Stimulated activated CD8-positive, alpha-beta memory T cell treated with anti-CD3 and anti-CD28 coated beads, Interleukin-7, amount 100 ng/mL, for 24 hours (primary cell): ENCODE measurements at regions not wholly inside any gene's neighbourhood (a gene's known extent, or its start where the extent isn't known, plus 50 kb on each side); places are given as distances from the start of the nearest gene placed in this dataset.

ENCODE experiments used
- DNase-seq: peaks from one replicate; pipeline ENCODE4 v3.0.0-alpha.2; 2020; ENCODE audit warnings: low read depth

DNA sequence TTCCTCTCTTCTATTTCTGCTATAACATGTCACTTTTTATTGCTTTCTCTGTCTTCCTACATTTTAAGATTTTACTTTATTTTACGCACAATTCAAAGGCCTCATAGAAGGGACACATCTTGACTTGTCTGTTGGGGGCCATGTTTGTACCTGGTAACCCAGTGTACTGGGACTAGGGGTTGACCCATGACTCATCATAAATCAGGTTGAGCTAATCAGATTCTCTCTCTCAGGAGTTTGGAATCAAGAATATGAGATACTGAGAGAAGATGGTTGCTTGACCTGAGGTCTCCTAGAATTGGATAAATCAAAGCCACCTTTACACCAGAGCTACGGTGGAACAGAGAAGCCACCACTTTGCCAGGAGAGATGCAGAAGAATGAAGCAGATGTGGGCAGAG, 153.0 kb downstream of the UXS1 start:
- DNase-seq: no peak

DNA sequence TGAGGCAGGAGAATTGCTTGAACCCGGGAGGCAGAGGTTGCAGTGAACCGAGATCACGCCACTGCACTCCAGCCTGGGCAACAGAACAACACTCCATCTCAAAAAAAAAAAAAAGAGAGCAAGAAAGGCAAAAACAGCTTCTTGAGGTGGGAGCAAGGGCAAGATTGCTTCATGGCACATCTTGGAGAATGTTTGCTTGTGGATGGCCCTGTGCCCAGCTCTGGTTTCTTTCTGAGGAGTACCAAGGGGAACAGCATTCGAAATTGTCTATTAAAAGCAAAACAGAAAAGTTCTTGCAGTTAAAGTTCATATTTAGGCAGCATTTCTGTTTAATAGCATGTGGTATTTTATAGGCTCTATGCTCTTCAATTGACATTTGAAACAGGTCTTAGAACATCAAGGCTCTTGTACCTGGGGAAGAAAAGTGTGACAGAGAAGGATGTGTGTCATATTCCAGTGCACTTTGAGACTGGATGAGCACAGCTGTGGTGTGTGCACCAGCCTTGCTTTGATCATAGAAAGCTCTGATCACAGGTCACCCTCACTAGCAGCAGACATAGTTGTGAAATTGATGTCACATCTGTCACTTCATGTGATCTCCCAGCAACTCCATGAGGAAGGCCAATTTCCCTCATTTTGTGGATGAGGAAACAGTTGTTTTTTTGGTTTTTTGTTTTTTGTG, 154.3 kb downstream of the UXS1 start:
- DNase-seq: no peak

DNA sequence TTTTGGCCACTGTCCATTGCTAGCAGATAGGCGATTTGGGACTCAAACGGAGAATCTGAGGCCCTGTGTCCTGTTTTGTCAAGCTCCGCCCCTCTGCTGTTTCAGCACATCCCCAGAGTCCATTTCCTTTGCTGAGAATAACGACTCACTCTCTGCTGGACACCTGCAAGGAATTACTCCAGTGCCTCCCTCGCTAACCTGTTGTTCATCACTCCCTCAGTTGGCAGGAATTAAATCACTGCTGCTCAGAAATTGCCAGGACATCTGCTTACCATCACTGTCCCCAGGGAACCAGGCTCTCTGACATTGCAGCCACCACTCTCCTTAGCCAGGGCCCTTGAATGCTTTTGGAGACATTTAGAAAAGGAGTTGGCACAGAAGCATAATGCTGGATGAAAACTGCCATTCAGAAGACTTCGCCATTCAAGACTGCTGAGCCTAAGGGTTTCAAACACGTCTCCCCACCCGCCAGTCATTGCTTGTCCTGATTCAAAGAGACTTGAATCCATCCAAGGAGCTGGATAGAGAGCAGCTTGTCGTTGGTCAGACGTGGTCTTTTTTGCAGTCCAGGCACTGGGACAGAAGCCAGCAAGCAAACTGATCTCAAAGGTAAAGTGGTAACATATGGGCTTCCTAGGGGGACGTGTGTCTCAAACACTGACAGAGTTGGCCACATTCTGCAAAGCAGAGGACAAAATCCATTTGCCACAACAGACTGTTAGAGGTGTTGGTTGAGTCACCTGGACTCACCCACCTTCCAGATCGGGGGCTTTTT, 155.3 kb downstream of the UXS1 start:
- DNase-seq: no peak

DNA sequence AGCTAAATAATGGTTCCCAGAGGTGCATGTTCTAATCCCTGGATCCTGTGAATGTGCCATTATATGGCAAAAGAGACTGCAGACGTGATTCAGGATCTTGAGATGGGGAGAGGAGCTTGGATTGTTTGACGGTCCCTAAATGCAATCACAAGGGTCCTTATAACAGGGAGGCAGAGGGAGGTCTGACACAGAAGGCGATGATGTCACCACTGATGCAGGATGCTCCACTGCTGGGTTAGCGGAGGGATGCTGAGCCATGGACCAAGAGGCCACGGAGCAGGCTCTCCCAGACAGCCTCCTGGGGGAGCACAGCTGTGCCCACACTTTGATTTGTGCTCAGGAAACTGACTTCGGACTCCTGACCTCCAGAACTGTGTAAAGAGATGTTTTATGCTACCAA, 156.2 kb downstream of the UXS1 start:
- DNase-seq: no peak

DNA sequence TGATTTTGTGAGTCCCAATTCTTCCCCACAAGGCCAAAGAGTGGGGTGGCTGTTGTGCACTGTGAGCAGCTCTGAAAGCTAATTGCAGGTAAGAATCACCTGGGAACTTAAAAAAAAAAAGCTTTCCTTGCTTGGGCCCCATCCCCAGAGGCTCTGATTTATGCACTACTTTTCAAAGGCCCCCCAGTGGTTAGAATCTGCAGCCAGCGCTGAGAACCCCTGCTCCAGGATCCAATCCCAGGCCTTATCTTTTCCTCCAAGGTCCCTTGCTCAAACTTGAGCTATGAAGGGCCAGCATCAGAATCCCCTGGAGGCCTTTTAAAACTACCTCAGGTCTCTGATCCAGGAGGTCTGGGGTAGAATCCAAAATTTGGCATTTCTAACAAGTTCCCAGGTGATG, 156.8 kb downstream of the UXS1 start:
- no peak for DNase-seq

DNA sequence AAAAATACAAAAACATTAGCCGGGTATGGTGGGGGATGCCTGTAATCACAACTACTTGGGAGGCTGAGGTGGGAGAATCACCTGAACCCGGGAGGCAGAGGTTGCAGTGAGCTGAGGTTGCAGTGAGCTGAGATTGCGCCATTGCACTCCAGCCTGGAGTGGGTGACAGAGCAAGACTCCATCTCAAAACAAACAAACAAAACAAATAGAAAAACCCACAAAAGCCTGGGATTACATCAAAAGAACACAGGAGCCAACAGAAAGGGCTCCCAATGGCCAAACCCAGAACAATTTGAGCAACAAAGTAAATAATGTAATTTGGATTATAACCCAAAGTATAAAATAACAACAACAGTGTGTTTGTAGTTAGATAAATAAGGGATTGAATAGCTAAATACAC, 159.8 kb downstream of the UXS1 start:
- no peak for DNase-seq

DNA sequence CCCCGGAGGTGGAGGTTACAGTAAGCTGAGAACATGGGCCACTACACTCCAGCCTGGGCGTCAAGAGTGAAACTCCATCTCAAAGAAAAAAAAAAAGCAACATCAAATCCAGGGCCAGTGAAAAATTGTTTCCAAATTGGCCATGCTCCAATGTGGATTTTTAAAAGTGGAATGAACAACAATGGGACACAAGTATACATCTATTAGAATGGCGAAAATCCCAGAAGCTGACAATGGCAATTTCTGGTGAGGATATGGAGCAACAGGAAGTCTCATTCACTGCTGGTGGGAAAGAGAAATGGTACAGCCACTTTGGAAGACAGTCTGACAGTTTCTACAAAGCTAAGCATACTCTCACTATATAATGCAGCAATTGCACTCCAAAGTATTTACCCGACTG, 161.4 kb downstream of the UXS1 start:
- no peak for DNase-seq

DNA sequence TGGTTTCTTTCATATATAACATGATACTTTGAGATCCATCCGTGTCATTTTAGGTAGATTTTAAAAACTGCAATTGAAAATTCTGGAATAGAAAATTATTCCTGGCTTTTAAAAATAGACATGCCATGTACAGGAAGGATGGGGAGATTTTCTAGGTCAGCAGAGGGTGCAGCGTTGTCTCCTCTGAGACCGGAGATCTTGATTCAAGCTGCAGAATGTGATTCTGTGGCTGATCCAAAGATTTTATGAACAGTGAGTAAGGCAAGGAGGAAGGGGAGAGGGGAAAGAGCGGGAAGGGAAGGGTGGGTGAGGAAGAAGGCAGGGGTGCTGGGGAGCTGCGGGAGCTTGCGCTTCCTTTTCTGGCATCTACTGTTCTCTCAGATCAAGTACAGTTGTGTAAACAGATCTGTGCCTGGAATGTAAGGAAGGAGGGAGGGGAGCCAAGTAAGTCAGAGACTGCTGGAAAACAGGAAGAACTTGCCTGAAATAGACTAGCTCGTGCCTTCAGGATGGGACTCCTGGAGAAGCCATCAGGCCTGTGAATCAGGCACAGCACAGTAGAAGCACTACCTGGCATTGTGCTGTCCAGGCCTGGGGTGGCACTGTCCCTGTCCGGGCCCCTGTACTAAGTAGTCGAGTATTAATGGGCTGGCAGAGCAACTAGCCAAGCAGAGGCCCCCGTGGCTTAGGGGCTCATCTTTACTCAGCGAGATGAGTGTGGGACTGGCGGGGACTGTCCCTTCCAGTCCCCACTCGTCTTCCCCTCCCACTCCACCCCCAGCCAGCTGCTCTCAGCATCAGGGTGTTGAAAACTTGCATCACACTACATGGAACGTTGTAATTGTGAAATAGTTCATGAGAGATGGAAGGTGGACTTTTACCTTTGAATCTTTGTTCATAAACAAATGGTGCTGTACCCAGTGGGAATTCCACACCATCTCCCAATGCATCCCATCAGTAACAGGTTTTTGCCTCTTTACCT, 163.5 kb downstream of the UXS1 start:
- peak; percentile 6 for DNase-seq

DNA sequence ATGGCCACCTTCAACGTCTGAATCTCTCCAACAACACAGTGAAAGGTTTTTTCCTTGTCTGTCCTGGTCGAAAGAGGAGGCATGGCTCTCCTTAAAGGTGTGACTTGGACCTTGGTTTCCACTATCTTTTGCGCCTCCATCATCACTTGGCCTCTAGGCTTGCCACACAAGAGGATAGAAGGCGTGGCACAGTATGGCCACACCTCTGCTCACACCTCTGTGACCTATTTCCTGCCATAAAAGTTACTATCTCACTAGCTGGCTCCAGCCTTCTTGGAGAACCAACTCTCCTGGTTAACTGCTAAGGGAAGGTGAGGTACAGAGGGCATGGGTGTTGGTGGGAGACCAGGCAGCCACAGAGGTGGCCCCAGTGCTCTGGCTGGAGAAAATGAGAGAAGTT, 165.9 kb downstream of the UXS1 start:
- no peak for DNase-seq

DNA sequence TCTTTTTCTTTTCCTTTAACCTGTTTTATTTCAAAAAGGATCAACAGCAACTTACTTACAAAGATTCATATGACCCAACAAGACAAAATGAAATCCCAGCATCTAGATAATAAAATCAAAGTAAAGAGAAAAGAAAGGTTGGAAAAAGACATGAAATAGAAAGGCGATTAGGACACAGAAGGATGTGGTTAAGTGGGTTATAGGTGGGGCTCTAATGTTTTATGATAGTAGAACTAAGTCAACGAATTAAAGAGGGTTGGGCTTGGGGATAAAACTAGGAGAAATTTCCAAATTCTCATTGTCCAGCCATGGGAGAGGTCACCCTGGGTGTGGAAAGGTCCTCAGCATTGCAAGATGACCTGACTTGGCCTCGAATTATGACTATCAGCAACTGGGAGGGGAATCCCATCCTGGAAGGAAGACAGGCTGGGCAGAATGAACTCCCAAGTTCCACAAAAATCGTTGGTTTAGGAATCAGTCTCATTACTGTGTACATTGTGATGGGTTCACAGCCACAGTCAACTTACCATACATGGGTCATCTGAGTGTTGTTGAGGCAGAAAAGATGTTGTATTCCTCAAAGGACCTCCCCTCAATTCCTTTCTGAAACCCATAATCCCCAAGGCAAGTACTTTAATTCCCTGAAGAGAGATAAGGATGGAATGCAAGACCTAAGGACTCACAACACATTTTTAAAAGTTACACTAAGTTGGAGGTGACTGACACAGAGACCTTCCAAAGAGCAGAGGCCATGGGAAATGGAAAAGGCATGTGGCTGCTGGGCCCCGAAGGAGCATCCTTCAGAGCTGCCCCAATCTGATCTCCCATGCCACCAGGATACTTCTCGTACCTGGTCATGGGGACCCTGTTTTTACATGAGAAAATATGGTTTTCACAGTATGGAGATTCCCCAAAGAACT, 167.6 kb downstream of the UXS1 start:
- no peak for DNase-seq

DNA sequence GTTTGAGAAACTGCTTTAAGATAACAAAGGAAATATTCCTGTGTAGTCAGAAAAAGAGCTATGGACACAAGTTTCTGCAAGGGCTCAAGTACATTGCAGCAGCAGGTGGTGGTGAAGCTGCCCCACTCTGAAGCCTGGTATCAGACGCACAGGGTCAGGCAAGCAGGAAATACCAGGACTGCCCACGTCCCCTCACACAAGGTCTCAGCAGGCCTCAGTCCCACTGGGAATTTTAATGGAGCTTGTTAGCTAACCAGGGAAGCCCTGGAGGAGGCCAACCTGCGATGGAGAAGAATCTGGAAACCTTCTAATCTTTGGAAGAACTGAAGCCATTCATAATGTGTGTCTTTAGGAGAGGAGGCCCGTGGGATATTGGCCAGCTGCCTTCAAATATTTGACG, 168.3 kb downstream of the UXS1 start:
- DNase-seq: no peak

DNA sequence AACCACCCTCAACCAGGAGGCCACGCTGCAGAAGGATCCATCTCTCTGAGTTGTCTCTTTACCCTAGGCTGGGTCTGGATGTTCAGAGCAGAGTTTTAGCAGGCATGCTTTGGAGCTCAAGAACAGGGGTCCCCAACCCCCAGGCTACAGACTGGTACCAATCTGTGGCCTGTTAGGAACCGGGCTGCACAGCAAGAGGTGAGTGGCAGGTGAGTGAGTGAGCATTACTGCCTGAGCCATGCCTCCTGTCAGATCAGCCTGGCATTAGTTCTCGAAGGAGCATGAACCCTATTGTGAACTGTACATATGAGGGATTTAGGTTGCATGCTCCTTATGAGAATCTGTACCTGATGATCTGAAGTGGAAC, 172.5 kb downstream of the UXS1 start:
- DNase-seq: no peak

DNA sequence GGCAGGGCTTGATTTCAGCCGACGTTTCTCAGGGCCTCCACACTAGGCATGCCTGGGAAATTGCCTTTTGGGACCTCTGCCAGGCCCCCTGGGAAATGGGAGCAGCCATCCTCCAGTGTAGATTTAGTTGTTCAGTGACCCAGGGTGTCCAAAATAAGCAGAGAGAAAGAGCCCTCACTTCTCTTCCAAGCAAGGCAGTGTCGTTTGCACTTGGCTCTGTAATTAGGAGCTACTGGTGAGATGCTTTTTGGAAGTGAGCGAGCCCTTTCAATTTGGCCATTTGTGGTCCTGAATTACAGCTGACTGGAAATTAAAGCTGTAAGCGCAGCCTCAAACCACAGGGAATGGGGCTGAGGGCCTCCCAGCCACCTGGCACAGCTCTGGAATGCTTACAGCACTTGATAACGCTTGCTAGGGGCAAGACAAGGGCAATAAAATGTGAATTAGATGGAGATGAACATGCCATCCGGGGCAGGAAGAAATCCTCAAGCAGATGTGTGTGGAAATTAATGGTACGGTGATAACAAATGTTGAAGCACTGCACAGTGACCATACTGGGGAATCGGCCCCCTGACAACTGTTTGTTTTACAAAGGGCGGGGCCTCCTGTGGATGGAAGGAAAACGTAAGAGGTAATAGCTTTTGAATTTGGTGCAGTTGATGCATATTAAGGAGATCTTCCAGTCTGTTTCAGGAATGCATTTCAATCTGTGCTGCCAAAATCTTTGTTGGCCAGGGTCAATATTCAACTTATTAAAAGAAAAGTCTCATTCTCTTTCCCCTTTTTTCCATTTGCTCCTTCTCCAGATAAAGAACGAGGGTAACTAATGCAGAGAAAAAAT, 173.1 kb downstream of the UXS1 start:
- DNase-seq: no peak

DNA sequence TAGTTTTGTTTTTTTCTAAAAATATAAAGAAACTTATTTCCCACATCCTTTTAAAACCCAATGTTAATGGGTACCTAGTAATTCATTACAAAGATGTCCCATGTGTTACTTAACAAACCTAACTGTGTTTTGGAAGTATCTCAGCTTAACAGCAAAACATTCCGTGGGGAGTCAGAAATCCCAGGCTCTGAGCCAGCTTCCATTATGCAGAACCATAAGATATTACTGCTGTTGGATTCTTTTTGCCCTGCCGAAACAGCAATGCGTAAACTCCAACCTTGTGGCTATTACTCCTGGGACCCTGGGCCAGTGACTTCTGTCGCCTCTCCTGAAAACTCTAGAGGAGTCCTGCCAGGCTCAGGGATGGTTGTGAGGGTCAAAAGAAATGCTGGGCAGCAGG, 174.1 kb downstream of the UXS1 start:
- DNase-seq: no peak

DNA sequence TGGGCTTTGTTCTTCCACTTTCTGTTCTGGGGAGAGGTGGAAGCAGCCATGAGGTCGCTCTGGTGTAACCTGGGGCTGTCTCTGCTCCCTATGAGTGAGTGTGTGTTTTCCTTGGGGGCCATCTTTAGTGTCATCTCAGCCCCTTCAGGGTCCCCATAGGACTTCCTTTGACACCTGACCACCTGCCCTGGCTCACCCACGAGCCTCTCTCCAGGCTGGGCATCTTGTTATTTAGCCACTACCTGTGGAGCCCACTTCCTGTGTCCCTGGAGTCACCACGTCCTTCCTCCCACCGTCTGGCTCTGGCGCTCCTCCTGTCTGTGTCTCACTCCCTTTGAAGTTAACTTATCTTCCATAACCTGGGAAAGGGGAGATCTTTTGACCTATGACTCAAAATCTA, 176.0 kb downstream of the UXS1 start:
- DNase-seq: no peak

DNA sequence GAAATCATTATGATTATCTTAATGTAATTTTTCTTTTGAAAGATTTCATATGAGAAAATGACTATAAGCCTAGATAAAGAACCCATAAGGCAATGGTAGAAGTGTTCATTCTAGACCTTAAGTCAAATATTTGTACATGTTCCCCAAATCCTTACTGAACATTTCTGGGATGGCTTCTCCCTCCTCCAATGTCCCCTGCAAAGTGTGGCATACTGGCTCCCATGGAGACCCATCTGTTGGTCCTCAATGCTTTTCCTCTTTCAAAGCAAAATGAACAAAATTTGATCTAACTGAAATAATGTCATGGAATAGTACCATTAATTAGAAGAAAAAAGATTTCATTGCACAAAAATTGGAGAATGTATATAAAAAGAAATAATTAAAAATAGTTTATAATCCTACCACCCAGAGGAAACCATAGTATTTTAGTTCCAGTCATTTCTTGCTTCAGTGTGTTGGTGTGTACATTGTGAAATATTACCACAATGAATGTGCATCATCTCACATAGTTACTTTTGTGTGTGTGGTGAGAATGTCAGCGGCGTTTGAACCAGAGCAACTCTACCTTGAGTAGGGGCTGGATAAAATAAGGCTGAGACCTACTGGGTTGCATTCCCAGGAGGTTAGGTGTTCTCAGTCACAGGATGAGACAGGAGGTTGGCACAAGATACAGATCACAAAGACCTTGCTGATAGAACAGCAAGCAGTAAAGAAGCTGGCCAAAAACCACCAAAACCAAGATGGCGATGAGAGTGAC, 181.3 kb downstream of the UXS1 start:
- no peak for DNase-seq

DNA sequence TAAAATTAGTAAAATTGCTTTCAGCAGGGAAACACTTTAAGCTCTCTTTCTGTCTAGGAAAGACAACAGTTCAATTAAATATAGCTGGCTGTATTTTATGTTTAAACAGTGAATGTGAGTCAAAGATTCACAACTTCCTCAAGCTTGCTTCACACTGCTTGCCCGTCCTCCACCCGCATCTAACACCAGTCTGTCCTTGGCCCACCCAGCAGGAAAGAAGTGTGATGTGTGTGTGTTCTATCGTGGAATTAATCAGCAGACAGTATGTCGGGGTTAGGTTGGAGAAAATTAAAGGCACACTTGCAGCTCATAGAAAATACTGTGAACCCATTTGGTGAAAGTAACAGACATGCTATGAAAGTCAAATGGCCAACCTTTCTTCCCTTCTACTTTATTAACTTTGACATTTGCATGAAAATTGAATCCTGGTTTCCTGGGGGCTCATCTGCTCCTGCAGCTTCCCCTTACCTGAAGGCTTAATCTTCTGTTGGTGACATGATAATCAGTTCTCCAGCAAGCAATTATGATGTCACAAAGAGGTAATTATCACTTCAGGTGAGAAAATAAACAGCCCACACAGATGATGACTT, 182.0 kb downstream of the UXS1 start:
- DNase-seq: no peak

DNA sequence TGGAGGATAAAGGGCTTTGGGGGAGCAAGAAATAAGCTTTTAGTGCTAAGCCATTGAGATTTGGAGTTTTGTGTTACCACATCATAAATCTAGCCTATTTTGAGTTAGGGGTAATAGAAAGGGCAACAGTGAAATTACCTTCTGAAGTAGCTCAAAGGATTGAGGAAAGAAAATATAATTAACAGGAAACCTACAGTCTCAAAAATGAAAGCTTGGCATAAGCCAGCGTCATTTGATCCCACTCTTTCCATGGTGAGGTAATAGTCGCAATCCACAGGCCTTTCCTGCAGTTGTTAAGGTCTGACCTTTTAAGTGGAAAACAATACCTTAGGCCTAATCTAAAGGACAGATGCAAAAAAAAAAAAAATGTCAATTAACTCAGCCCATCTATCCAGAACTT, 182.7 kb downstream of the UXS1 start:
- DNase-seq: no peak

DNA sequence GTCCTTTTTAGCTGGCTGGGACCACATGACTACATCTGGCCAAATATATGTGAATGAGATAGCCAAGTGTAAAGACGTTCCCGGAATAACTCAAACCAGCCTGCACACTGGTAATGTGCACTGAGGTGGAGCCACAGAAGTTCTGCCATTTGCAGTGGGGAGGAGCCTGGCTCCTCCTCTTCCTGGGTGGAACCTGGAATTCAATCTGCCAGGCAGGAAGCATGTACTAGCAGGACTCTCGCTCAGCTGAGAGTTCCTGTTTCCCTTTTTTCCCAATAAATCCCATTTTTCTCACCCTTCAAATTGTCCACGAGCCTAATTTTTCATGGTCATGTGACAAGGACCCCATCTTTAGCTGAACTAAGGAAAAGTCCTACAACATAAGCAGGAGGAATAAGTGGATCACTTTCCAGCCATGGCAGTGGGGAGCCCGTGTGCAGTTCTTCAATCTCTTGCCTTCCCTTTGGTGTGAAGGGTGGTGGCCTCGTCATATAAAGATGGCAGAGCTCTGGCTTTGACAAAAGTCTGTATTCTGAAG, 183.2 kb downstream of the UXS1 start:
- no peak for DNase-seq
